Thyroid gland (tissue), 4 donors: ENCODE measurements at regions not wholly inside any gene's neighbourhood (a gene's known extent, or its start where the extent isn't known, plus 50 kb on each side); places are given as distances from the start of the nearest gene placed in this dataset.

Source experiments
- DNase-seq, 2 donors: peaks; one replicate each; pipeline ENCODE4 v3.0.0-alpha.2; 2019
- H3K27ac ChIP-seq, 3 donors: fragments of 200-600 bp; sonication (generic); 1 replicate in 2 of 3; 2 replicates in 1 of 3; pipeline ENCODE4 v1.5.1; 2016 to 2019; ENCODE audit warnings: mild to moderate bottlenecking in 1 of 3, moderate library complexity in 1 of 3
- H3K27me3 ChIP-seq: fragments of 200-600 bp; sonication (generic); one replicate; pipeline ENCODE4 v1.5.1; 2019
- H3K36me3 ChIP-seq, 2 donors: fragments of 200-600 bp; sonication (generic); one replicate each; pipeline ENCODE4 v1.5.1; 2016 to 2019
- H3K4me1 ChIP-seq, 2 donors: fragments of 200-600 bp; sonication (generic); one replicate each; pipeline ENCODE4 v1.5.1; 2017 to 2019
- H3K4me3 ChIP-seq, 3 donors: fragments of 200-600 bp; sonication (generic); replicated peaks in 1 of 3; 1 replicate in 2 of 3; 2 replicates in 1 of 3; pipeline ENCODE4 v1.5.1; 2016; ENCODE audit warnings: mild to moderate bottlenecking in 1 of 3
- H3K9me3 ChIP-seq: fragments of 200-600 bp; sonication (generic); one replicate; pipeline ENCODE4 v1.5.1; 2017
- POLR2A ChIP-seq, 2 donors: fragments of 450-650 bp; IDR thresholded peaks; one replicate each; pipeline ENCODE4 v1.6.1; 2017; ENCODE audit warnings: antibody characterized with exemption in 2 of 2, mild to moderate bottlenecking in 2 of 2, moderate library complexity in 1 of 2
- WGBS, 2 donors: methylation state at CpG; one replicate each; pipeline ENCODE4 v1.1.5; 2017; 5-methylcytosine and 5-hydroxymethylcytosine counted together
- intact Hi-C: fragments of 100-400 bp; cut with DNase I; formaldehyde crosslinking; loops from one replicate; pipeline ENCODE4 v1.15.1; 2023
- TF ChIP-seq, protein P1 (sequence below), 6 experiments: fragments of 200-600 bp in 3 of 6; fragments of 450-650 bp in 3 of 6; sonication (generic) in 3 of 6; IDR thresholded peaks; one replicate each; pipeline ENCODE4 v1.5.1; 2016 to 2019; ENCODE audit warnings: antibody characterized with exemption in 6 of 6, mild to moderate bottlenecking in 2 of 6, inconsistent platforms in 1 of 6, moderate library complexity in 1 of 6

DNA sequence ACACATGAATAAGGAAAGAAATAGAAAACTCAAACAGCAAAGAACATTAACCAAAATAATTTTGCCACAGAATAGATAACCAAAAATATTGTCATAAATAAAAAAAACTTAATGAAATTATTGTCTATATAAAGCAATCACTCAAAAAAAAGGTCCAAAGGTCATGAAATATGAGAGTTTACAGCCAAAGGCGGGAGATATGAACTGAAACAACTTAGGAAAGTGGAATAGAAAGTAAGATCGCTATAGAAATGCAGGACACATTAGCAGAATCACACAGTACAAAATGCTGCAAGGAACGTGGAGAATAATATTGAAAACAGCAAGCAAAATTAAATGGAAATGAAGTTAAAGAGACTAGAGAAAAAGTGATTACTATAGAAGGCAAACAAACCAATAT lies 375.0 kb upstream of the ARHGEF26 start:
- Histone ChIP-seq H3K4me1 (peaks cover 4 to 5% of the 10 kb centered on the region in 2 donors), H3K27me3 (no peaks in the 10 kb centered on the region), H3K9me3 (no peaks in the 10 kb centered on the region), H3K27ac (no peak overlapping the region), H3K4me3 (no peak overlapping the region), H3K36me3 (no peaks in the 10 kb centered on the region)
- WGBS, 2 donors, result 90 to 94% methylated on average over 3 of the region's 3 CpGs
- no peak for TF ChIP-seq POLR2A (IDR thresholded peaks at IDR 0.05)
- TF ChIP-seq, protein P1, sequence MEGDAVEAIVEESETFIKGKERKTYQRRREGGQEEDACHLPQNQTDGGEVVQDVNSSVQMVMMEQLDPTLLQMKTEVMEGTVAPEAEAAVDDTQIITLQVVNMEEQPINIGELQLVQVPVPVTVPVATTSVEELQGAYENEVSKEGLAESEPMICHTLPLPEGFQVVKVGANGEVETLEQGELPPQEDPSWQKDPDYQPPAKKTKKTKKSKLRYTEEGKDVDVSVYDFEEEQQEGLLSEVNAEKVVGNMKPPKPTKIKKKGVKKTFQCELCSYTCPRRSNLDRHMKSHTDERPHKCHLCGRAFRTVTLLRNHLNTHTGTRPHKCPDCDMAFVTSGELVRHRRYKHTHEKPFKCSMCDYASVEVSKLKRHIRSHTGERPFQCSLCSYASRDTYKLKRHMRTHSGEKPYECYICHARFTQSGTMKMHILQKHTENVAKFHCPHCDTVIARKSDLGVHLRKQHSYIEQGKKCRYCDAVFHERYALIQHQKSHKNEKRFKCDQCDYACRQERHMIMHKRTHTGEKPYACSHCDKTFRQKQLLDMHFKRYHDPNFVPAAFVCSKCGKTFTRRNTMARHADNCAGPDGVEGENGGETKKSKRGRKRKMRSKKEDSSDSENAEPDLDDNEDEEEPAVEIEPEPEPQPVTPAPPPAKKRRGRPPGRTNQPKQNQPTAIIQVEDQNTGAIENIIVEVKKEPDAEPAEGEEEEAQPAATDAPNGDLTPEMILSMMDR (IDR thresholded peaks at IDR 0.05), result no peak
- intact Hi-C loops, result no loop called here
- no peak for DNase-seq

DNA sequence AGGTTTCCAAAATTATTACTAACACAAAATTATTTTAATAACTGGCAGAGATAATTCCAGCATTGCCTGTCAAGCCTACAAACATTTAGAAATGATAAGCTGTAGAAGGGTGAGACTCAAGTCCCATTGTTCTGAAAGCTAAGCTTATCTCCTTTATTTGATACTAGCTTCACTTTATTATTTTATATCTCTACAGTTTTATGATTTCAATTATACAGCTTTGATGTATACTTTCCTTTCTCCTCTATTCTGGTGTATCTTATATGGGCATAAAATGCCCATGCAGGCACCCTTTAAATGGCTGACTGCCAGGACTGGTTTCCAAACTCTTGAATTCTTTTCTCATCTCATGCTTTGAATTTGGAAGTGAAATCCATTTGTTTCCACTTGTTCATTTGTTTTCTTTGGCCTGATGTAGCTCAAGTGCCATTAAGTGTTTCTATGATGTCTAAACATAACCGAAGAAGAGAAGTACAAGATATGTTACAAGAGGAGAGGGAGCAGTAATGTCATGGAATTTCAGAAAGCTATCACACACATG lies 372.1 kb upstream of the ARHGEF26 start:
- intact Hi-C loops, result no loop called here

DNA sequence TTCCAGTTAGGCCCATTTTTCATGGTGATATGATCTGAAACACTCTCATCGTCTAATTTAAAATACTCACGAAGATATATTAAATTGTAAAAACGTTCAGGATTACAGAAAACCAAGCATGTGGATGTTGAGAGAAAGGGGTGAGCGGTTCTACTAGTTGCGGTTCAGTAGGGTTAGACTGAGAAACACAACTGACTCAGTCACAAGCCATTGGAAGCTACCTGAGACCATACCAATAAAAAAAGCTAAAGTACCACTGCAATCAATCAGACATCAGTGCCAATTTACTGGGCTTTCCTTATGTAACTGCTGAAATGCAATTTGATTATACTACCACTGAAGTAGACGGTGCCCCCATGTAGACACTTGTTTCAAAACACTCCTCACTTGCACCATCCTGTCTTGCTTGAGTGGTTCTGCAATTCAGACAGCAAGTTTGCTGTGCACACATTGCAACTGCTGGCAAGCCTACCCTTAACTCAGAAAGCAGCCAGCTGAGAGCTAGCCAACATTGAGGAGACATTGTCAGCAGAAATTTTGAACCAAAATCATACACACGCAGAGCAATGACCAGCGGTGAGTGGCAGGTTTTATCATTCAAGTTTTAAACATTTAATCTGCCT lies 368.7 kb upstream of the ARHGEF26 start:
- DNase-seq, result peak; percentile 63 to 79
- WGBS, 2 donors, result 29 to 42% methylated on average over 8 of the region's 8 CpGs
- H3K9me3 ChIP-seq, result no peaks in the 10 kb centered on the region
- no peak overlapping the region for H3K4me3 ChIP-seq
- no peaks in the 10 kb centered on the region for H3K27me3 ChIP-seq
- TF ChIP-seq POLR2A (IDR thresholded peaks at IDR 0.05), result no peak
- TF ChIP-seq, protein P1 (IDR thresholded peaks at IDR 0.05), result no peak
- peaks cover 16% of the 10 kb centered on the region in 2 donors for H3K4me1 ChIP-seq
- no peaks in the 10 kb centered on the region for H3K36me3 ChIP-seq
- H3K27ac ChIP-seq, result peak overlapping the region; percentile 54 to 85 (median 78)
- intact Hi-C loops, result no loop called here

More for the DNA sequence above, 372.1 kb upstream of the ARHGEF26 start:
- Histone ChIP-seq H3K4me3 (no peak overlapping the region), H3K9me3 (no peaks in the 10 kb centered on the region), H3K27me3 (no peaks in the 10 kb centered on the region), H3K36me3 (no peaks in the 10 kb centered on the region), H3K4me1 (peaks cover 13 to 16% of the 10 kb centered on the region in 2 donors), H3K27ac (peak overlapping the region; percentile 22 to 50 (median 27))
- DNase-seq, result peak; percentile 71 to 76
- WGBS, 2 donors, result 6 to 11% methylated on average over 1 of the region's 1 CpG
- TF ChIP-seq, protein P1 (IDR thresholded peaks at IDR 0.05), result no peak
- TF ChIP-seq POLR2A (IDR thresholded peaks at IDR 0.05), result no peak

DNA sequence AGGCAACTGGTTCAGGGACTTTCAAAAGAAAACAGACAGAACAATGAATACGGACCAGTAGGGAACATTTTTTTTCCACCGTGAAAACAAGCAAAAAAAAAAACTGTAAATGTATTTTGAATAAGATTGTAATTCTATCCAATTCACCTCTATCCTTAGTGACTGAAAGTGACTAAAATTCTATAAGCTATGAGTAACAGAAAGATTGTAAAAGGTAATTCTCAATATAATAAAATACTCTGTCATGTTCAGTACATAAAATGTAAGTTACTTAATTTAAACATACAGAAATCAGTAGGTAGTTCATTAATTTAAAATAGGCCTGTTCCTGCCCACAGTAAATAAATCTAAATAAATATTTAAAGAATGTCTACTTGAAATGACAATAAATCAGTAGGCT lies 368.2 kb upstream of the ARHGEF26 start:
- Histone ChIP-seq H3K36me3 (no peaks in the 10 kb centered on the region), H3K9me3 (no peaks in the 10 kb centered on the region), H3K4me3 (no peak overlapping the region), H3K27ac (peak overlapping the region; percentile 54 to 85 (median 78)), H3K27me3 (no peaks in the 10 kb centered on the region), H3K4me1 (peaks cover 16 to 19% of the 10 kb centered on the region in 2 donors)
- TF ChIP-seq, protein P1 (IDR thresholded peaks at IDR 0.05), result no peak
- TF ChIP-seq POLR2A (IDR thresholded peaks at IDR 0.05), result no peak
- WGBS, 2 donors, result 18 to 28% methylated on average over 2 of the region's 2 CpGs
- intact Hi-C loops, result no loop called here
- DNase-seq, result no peak

DNA sequence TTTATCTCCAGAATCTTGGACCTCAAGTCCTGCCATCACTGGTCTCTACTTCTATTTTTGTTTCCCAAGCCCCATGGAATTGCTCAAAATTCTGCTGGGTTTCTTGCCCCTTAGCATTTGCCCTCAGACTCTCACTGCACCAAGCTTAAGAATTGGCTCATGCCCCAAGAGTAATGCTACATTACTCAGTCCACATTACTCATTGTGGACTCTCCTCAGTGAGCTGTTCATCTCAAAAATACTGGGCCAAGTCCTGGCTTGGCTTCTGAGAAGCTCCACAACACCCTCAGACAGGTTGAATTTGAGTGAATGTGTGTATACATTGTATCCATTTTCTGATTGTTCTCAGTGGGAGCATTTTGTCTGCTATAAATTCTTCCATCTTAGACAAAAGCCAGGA lies 364.4 kb upstream of the ARHGEF26 start:
- intact Hi-C loops, result no loop called here
- H3K27ac ChIP-seq, result no peak overlapping the region

More for the DNA sequence above, 364.4 kb upstream of the ARHGEF26 start:
- Histone ChIP-seq H3K9me3 (no peaks in the 10 kb centered on the region), H3K27me3 (no peaks in the 10 kb centered on the region), H3K36me3 (no peaks in the 10 kb centered on the region), H3K4me3 (no peak overlapping the region), H3K4me1 (peaks cover 11 to 20% of the 10 kb centered on the region in 2 donors)
- TF ChIP-seq POLR2A (IDR thresholded peaks at IDR 0.05), result no peak
- TF ChIP-seq, protein P1 (IDR thresholded peaks at IDR 0.05), result no peak
- no peak for DNase-seq
